ENCODE measurements at regions not wholly inside any gene's neighbourhood (a gene's known extent, or its start where the extent isn't known, plus 50 kb on each side); places are given as distances from the start of the nearest gene placed in this dataset.
"Not testable (repeated sequence)": the region's sequence is repeated elsewhere in the genome, so short reads cannot be mapped to it uniquely, and the experiment has no call there.

DNA sequence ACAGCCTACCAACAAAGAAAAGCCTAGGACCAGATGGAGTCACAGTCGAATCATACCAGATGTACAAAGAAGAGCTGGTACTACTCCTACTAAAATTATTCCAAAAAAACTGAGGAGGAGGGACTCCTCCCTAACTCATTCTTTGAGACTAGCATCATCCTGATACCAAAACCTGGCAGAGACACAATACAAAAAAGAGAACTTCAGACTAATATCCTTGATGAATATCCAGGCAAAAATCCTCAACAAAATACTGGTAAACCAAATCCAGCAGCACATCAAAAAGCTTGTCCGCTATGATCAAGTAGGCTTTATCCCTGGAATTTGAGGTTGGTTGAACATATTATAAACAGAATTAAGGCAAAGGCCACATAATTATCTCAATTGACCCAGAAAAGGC, 900.4 kb upstream of the ARRDC3 start:
- ATAC-seq (replicated peaks in 1 of 2) (no peak), DNase-seq (no peak)
- no peak overlapping the region for H3K4me3 Mint-ChIP-seq
- no peak overlapping the region for H3K27ac Mint-ChIP-seq
- no peaks in the 10 kb centered on the region for H3K4me1 Mint-ChIP-seq (ENCODE audit: low read depth)
- no peaks in the 10 kb centered on the region for H3K27me3 Mint-ChIP-seq (ENCODE audit: low read depth)
- H3K36me3 Mint-ChIP-seq (ENCODE audit: insufficient read depth in 2 of 2), result no peaks in the 10 kb centered on the region
- peaks cover 16 to 17% of the 10 kb centered on the region in 2 donors for H3K9me3 Mint-ChIP-seq

DNA sequence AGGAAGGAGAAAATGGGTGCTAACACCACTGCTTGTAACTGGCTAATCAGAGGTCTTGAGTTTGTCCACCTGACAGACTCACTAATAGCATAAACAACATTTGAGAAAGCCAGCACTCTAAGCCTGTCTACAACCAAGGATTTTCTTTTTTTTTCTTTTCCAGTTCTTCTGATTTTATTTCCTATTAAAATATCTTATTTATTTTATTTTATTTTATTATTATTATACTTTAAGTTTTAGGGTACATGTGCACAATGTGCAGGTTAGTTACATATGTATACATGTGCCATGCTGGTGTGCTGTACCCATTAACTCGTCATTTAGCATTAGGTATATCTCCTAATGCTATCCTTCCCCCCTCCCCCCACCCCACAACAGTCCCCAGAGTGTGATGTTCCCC, 888.6 kb upstream of the ARRDC3 start:
- H3K4me3 Mint-ChIP-seq, DNase-seq: not testable (repeated sequence)

DNA sequence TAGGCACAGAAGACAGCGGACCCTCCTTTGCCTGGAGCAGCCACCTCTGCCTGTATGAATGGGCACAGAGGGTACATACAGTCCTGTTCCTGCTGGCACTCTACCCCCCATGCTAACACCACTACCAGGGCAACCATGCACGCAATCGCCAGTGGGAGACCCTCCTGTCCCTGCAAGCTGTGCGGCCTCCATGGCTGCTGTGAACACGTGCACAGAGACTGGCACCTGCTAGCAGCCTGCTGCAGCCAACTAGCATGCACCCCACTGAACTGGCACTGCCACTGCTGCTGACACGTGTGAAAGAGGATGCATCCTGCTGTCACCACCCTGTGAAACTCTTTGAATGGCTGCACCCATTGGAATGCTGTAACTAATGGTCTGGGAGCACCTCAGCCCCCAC, 885.2 kb upstream of the ARRDC3 start:
- DNase-seq, result no peak
- Mint-ChIP-seq H3K27me3 (ENCODE audit: low read depth) (no peaks in the 10 kb centered on the region), H3K4me1 (ENCODE audit: low read depth) (no peaks in the 10 kb centered on the region), H3K9me3 (peaks cover 2 to 10% of the 10 kb centered on the region in 2 donors), H3K4me3 (no peak overlapping the region), H3K27ac (no peak overlapping the region), H3K36me3 (ENCODE audit: insufficient read depth in 2 of 2) (no peaks in the 10 kb centered on the region)
- no peak for ATAC-seq (replicated peaks in 1 of 2)

More for the DNA sequence above, 888.6 kb upstream of the ARRDC3 start:
- not testable (repeated sequence) for H3K4me1 Mint-ChIP-seq (ENCODE audit: low read depth); H3K27me3 Mint-ChIP-seq (ENCODE audit: low read depth); H3K36me3 Mint-ChIP-seq (ENCODE audit: insufficient read depth in 2 of 2); H3K27ac Mint-ChIP-seq; ATAC-seq (replicated peaks in 1 of 2)
- H3K9me3 Mint-ChIP-seq, result peaks cover 7 to 16% of the 10 kb centered on the region in 2 donors

DNA sequence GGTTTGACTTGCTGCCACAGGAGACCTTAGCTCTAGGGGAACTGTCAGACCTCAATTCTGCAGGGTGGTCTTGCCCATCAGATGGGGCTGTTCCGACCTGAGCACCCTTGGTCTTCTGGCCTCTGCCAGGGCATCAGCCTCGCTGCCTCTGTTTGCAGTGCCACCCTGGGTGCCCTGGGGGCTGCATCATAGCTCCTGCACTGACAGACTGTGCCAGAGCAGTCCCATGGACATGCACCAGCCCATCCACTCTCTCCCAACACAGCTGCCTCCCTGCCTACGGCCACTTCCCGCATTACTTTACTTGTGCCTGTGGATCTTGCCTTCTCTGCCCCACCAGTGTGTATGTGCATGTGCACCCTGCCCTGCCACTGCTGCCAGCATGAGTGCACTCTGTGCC, 884.7 kb upstream of the ARRDC3 start:
- H3K4me3 Mint-ChIP-seq, result no peak overlapping the region
- H3K4me1 Mint-ChIP-seq (ENCODE audit: low read depth), result no peaks in the 10 kb centered on the region
- H3K27me3 Mint-ChIP-seq (ENCODE audit: low read depth), result no peaks in the 10 kb centered on the region
- no peaks in the 10 kb centered on the region for H3K36me3 Mint-ChIP-seq (ENCODE audit: insufficient read depth in 2 of 2)
- ATAC-seq (replicated peaks in 1 of 2) (no peak), DNase-seq (no peak)
- H3K27ac Mint-ChIP-seq, result no peak overlapping the region
- peaks cover 2 to 10% of the 10 kb centered on the region in 2 donors for H3K9me3 Mint-ChIP-seq

DNA sequence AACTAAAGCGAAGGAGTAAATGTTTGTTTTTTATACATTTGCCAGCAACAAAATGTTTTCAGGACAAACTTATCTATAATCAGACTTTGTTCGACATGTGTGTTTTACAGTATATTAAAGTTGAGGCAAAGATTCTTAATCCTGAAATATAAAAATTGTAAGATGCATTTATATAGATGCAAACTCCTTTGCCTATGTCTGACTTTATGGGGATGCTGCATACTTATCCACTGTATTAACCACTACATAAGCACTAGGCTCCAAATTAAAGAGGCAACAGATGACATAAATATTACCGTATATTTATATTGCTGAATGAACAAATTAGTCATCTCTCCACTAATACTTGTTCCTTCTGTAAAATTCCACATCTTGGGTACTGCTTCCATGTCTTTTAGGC, 882.7 kb upstream of the ARRDC3 start:
- Mint-ChIP-seq H3K9me3 (peaks cover 2 to 12% of the 10 kb centered on the region in 2 donors), H3K4me3 (no peak overlapping the region), H3K27ac (no peak overlapping the region), H3K36me3 (ENCODE audit: insufficient read depth in 2 of 2) (no peaks in the 10 kb centered on the region), H3K4me1 (ENCODE audit: low read depth) (no peaks in the 10 kb centered on the region), H3K27me3 (ENCODE audit: low read depth) (no peaks in the 10 kb centered on the region)
- DNase-seq, result no peak
- ATAC-seq (replicated peaks in 1 of 2), result no peak

DNA sequence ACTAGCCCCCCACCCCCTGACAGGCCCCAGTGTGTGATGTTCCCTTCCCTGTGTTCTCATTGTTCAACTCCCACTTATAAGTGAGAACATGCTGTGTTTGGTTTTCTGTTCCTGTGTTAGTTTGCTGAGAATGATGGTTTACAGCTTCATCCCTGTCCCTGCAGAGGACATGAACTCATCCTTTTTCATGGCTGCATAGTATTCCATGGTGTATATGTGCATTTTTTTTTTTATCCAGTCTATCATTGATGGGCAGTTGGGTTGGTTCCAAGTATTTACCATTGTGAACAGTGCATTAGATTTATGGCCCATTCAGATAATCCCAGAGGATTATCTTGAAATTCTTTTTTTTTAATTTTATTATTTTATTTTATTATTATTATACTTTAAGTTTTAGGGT, 872.5 kb upstream of the ARRDC3 start:
- not testable (repeated sequence) for H3K27me3 Mint-ChIP-seq (ENCODE audit: low read depth); ATAC-seq (replicated peaks in 1 of 2); H3K36me3 Mint-ChIP-seq (ENCODE audit: insufficient read depth in 2 of 2); H3K4me1 Mint-ChIP-seq (ENCODE audit: low read depth); H3K4me3 Mint-ChIP-seq; H3K27ac Mint-ChIP-seq; DNase-seq
- peaks cover 12 to 15% of the 10 kb centered on the region in 2 donors for H3K9me3 Mint-ChIP-seq

DNA sequence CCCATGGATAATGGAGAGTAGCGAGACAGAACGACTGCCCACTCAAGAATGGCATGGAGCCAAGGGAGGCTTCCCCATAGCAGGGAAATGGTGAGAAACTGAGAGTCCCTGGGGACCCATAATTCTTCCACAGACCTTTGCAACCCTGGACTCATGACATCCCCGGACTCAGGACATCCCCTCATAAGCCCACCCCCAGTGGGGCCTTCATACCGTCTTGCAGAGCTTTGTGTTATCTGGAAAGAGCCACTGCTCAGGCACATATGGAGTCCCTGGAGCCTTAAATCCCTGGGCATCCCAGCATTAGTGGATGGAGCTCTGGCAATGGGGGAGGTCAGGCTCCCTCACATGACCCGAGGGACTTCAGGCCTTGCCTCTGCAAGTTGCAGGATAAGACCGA, 865.4 kb upstream of the ARRDC3 start:
- no peaks in the 10 kb centered on the region for H3K4me1 Mint-ChIP-seq (ENCODE audit: low read depth)
- H3K27me3 Mint-ChIP-seq (ENCODE audit: low read depth), result no peaks in the 10 kb centered on the region
- no peak overlapping the region for H3K27ac Mint-ChIP-seq
- no peak for ATAC-seq (replicated peaks in 1 of 2)
- peaks cover 7 to 15% of the 10 kb centered on the region in 2 donors for H3K9me3 Mint-ChIP-seq
- no peaks in the 10 kb centered on the region for H3K36me3 Mint-ChIP-seq (ENCODE audit: insufficient read depth in 2 of 2)
- DNase-seq, result no peak
- H3K4me3 Mint-ChIP-seq, result no peak overlapping the region

DNA sequence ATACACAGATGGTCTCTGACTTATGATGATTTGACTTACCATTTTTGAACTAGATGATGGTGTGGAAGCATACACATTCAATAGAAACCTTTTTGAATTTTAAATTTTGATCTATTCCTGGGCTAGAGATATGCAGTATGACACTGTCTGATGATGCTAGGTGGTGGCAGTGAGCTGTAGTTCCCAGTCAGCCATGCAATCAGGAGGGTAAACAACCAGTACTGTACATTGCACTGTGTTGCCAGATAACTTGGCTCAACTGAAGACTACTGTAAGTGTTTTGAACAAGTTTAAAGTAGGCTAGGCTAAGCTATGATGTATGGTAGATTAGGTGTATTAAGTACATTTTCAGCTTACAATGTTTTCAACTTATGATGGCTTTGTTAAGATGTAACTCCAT, 859.1 kb upstream of the ARRDC3 start:
- no peaks in the 10 kb centered on the region for H3K4me1 Mint-ChIP-seq (ENCODE audit: low read depth)
- no peak overlapping the region for H3K27ac Mint-ChIP-seq

DNA sequence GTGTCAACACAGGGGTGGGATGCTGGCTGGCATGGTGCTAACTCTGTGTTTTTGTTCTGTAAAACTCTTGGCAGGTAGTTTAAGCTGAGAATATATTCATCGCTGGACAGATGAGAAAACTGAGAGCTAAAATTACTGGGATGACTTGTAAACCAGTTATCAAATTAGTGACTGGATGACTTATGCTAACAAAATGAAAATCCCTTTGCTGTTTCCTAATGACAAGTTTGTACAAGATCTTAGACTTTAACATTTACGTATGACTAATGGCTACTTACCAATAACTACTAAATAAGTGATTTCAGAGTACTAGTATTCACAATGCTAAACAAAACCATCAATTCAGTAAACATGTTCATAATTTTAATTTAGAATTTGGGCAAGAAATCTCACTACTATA, 854.8 kb upstream of the ARRDC3 start:
- no peak for ATAC-seq (replicated peaks in 1 of 2)
- Mint-ChIP-seq H3K27ac (no peak overlapping the region), H3K4me3 (no peak overlapping the region), H3K9me3 (peaks cover 0 to 2% of the 10 kb centered on the region in 2 donors), H3K36me3 (ENCODE audit: insufficient read depth in 2 of 2) (no peaks in the 10 kb centered on the region), H3K4me1 (ENCODE audit: low read depth) (no peaks in the 10 kb centered on the region), H3K27me3 (ENCODE audit: low read depth) (no peaks in the 10 kb centered on the region)
- DNase-seq, result no peak

More for the DNA sequence above, 859.1 kb upstream of the ARRDC3 start:
- Mint-ChIP-seq H3K9me3 (peaks cover 0 to 1% of the 10 kb centered on the region in 2 donors), H3K36me3 (ENCODE audit: insufficient read depth in 2 of 2) (no peaks in the 10 kb centered on the region), H3K4me3 (no peak overlapping the region), H3K27me3 (ENCODE audit: low read depth) (no peaks in the 10 kb centered on the region)
- DNase-seq, result no peak
- no peak for ATAC-seq (replicated peaks in 1 of 2)

DNA sequence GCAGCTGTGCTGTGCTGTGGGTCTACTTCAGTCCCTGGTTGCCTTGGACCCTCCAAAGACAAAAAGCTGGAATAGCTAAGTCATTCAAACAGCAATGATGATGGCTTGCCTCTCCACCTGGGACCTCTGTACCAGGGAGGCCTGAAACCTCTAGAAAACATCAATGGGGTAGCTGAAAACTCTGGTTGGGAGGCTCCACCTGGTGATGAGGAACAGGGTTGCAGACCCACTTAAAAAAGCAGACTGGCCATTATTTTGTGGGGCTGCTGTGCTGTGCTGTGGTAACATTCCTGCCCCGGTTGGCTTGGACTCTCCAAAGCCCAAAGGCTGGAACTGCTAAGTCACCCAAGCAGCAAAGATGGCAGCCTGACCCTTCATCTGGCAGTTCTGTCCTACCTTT, 839.3 kb upstream of the ARRDC3 start:
- Mint-ChIP-seq H3K9me3 (peaks cover 5 to 18% of the 10 kb centered on the region in 2 donors), H3K36me3 (ENCODE audit: insufficient read depth in 2 of 2) (no peaks in the 10 kb centered on the region), H3K4me3 (no peak overlapping the region), H3K4me1 (ENCODE audit: low read depth) (no peaks in the 10 kb centered on the region), H3K27ac (no peak overlapping the region), H3K27me3 (ENCODE audit: low read depth) (no peaks in the 10 kb centered on the region)
- no peak for ATAC-seq (replicated peaks in 1 of 2)
- no peak for DNase-seq

DNA sequence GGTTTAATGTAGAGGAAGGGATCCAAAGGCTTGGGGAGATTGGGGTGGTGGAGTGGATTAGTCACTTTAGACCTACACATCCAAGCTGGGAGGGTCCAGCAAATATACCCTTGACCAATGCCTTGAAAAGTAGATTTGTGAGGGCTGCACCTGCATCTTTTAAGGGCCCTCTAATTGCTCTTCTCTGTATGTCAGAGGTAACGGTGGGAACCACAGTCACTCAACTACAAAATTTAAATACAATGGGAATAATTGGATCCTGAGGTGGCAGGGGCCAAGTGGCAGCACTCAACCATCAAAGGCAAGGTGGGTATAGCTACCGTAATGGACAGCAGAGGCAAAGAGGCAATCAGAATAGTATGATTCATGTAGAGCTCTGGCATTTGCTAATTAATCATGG, 833.7 kb upstream of the ARRDC3 start:
- not testable (repeated sequence) for H3K36me3 Mint-ChIP-seq (ENCODE audit: insufficient read depth in 2 of 2)

DNA sequence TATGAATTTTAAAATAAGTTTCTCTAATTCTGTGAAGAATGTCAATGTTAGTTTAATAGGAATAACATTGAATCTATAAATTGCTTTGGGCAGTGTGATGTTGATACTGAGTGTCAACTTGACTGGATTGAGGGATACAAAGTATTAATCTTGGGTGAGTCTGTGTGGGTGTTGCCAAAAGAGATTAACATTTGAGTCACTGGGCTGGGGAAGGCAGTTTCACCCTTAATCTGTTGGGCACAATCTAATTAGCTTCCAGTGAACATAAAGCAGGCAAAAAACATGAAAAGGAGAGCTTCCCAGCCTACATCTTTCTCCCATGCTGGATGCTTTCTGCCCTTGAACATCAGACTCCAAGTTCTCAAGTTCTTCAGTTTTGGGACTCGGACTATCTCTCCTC, 832.0 kb upstream of the ARRDC3 start:
- H3K9me3 Mint-ChIP-seq, result peaks cover 5 to 18% of the 10 kb centered on the region in 2 donors

More for the DNA sequence above, 833.7 kb upstream of the ARRDC3 start:
- ATAC-seq (replicated peaks in 1 of 2); H3K27me3 Mint-ChIP-seq (ENCODE audit: low read depth); DNase-seq; H3K4me1 Mint-ChIP-seq (ENCODE audit: low read depth); H3K4me3 Mint-ChIP-seq; H3K27ac Mint-ChIP-seq: not testable (repeated sequence)
- H3K9me3 Mint-ChIP-seq, result peaks cover 5 to 18% of the 10 kb centered on the region in 2 donors

DNA sequence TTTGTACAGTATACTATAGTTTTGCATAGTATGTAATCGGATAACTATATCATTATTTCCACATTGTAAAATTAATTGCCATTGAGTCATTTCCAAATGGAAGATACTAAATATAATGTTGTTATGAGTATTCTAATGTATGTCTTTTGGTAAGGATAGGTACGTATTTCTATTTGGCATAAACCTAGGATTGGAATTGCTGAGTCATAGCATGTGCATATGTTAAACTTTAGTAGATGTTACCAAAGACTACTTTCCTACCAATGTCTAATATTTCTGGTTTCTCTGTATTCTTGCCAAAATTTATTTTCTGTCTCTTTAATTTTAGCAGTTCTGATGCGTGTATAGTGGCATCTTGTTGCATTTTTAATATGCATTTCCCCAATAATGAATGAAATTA, 825.1 kb upstream of the ARRDC3 start:
- H3K27me3 Mint-ChIP-seq (ENCODE audit: low read depth), result no peaks in the 10 kb centered on the region
- no peak for ATAC-seq (replicated peaks in 1 of 2)
- H3K4me1 Mint-ChIP-seq (ENCODE audit: low read depth), result no peaks in the 10 kb centered on the region
- peaks cover 8 to 9% of the 10 kb centered on the region in 2 donors for H3K9me3 Mint-ChIP-seq
- H3K27ac Mint-ChIP-seq, result no peak overlapping the region
- H3K4me3 Mint-ChIP-seq, result no peak overlapping the region
- no peak for DNase-seq
- H3K36me3 Mint-ChIP-seq (ENCODE audit: insufficient read depth in 2 of 2), result no peaks in the 10 kb centered on the region

More for the DNA sequence above, 832.0 kb upstream of the ARRDC3 start:
- Mint-ChIP-seq H3K4me1 (ENCODE audit: low read depth) (no peaks in the 10 kb centered on the region), H3K27me3 (ENCODE audit: low read depth) (no peaks in the 10 kb centered on the region), H3K27ac (no peak overlapping the region), H3K36me3 (ENCODE audit: insufficient read depth in 2 of 2) (no peaks in the 10 kb centered on the region), H3K4me3 (no peak overlapping the region)
- DNase-seq (no peak), ATAC-seq (replicated peaks in 1 of 2) (no peak)

DNA sequence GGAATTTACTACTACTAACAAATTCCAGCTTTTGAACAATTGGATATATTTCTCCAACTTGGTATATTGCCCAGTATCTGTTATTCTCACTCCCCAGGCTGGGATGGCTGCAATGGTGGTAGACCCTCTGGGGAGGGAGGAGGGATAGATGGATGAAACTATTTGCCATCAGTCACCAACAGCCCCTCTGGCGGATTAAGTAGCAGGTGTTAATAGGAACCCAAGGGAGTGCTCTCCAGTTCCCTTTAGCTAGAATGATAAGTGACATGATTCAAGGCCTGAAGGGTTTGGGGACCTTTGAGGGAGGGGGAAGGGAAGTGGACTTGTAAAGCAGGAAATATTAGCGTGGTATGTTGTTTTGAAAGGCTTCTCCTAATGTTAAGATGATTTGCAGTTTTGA, 824.0 kb upstream of the ARRDC3 start:
- H3K27me3 Mint-ChIP-seq (ENCODE audit: low read depth), result no peaks in the 10 kb centered on the region
- H3K36me3 Mint-ChIP-seq (ENCODE audit: insufficient read depth in 2 of 2), result no peaks in the 10 kb centered on the region
- ATAC-seq (replicated peaks in 1 of 2), result no peak

More for the DNA sequence above, 824.0 kb upstream of the ARRDC3 start:
- Mint-ChIP-seq H3K4me3 (no peak overlapping the region), H3K27ac (no peak overlapping the region), H3K9me3 (peaks cover 6% of the 10 kb centered on the region in 2 donors), H3K4me1 (ENCODE audit: low read depth) (no peaks in the 10 kb centered on the region)
- DNase-seq, result no peak
